PC-3 (cell line): ENCODE measurements at regions not wholly inside any gene's neighbourhood (a gene's known extent, or its start where the extent isn't known, plus 50 kb on each side); places are given as distances from the start of the nearest gene placed in this dataset.

Source experiments
- ATAC-seq: fragments of 200-7000 bp; cut with Tn5 transposase; 2 replicates; pipeline ENCODE4 v1.9.1; 2020; ENCODE audit warnings: mild to moderate bottlenecking, moderate library complexity
- BruUV-seq: library from RNA; stranded (reverse); fragments of 400-500 nt; replicated peaks from 2 replicates; lab custom pipeline; 2021; lab: Mats Ljungman, UMichigan
- CTCF ChIA-PET: fragments of 300-600 bp; sonication (Branson Sonifier 250); formaldehyde crosslinking; loops from one replicate; lab custom pipeline; 2022; ENCODE audit warnings: antibody characterized with exemption; lab: Charles Lee
- POLR2A ChIA-PET: fragments of 300-600 bp; sonication (Branson Sonifier 250); formaldehyde crosslinking; loops from one replicate; lab custom pipeline; 2022; ENCODE audit warnings: antibody characterized with exemption; ENCODE audit not compliant: unreplicated experiment; lab: Charles Lee
- DNase-seq: peaks from one replicate; pipeline ENCODE4 v3.0.0-alpha.2; 2015
- H2AFZ ChIP-seq: fragments of 300-600 bp; sonication (generic); 2 replicates; pipeline ENCODE4 v1.6.0; 2016; ENCODE audit warnings: antibody characterized with exemption, low read length
- H3F3A ChIP-seq: fragments of 300-600 bp; sonication (generic); one replicate; pipeline ENCODE4 v1.6.0; 2017; ENCODE audit warnings: antibody characterized with exemption, low read length, control low read depth, mild to moderate bottlenecking; ENCODE audit not compliant: unreplicated experiment
- H3K27ac ChIP-seq: fragments of 300-600 bp; sonication (generic); 2 replicates; pipeline ENCODE4 v1.5.1; 2016; ENCODE audit warnings: mild to moderate bottlenecking, low read length
- H3K27me3 ChIP-seq: fragments of 300-600 bp; sonication (generic); 2 replicates; pipeline ENCODE4 v1.6.1; 2016; ENCODE audit warnings: low read length, mixed read lengths
- H3K36me3 ChIP-seq: fragments of 300-600 bp; sonication (generic); 2 replicates; pipeline ENCODE4 v1.6.1; 2016; ENCODE audit warnings: low read depth, mixed run types, low read length, mixed read lengths
- H3K4me1 ChIP-seq: fragments of 300-600 bp; sonication (generic); 2 replicates; pipeline ENCODE4 v1.5.1; 2016; ENCODE audit warnings: low read length; ENCODE audit not compliant: insufficient read depth
- H3K4me2 ChIP-seq: fragments of 300-600 bp; sonication (generic); 2 replicates; pipeline ENCODE4 v1.6.0; 2016; ENCODE audit warnings: low read length
- H3K4me3 ChIP-seq: fragments of 300-600 bp; sonication (generic); 2 replicates; pipeline ENCODE4 v1.5.1; 2016; ENCODE audit warnings: mild to moderate bottlenecking, low read length, mixed read lengths
- H3K79me2 ChIP-seq: fragments of 300-600 bp; sonication (generic); 2 replicates; pipeline ENCODE4 v1.6.1; 2017; ENCODE audit warnings: low read length, mixed read lengths
- H3K9ac ChIP-seq: fragments of 300-600 bp; sonication (generic); 2 replicates; pipeline ENCODE4 v1.6.0; 2016; ENCODE audit warnings: mild to moderate bottlenecking, low read length
- H3K9me2 ChIP-seq: fragments of 300-600 bp; sonication (generic); replicated peaks from 2 replicates; pipeline ENCODE4 v1.6.1; 2016; ENCODE audit warnings: mixed run types, low read length, mixed read lengths
- H3K9me3 ChIP-seq: fragments of 300-600 bp; sonication (generic); 2 replicates; pipeline ENCODE4 v1.6.1; 2016; ENCODE audit warnings: low read length, mixed read lengths
- H4K20me1 ChIP-seq: fragments of 300-600 bp; sonication (generic); 2 replicates; pipeline ENCODE4 v1.6.1; 2016; ENCODE audit warnings: low read length, mixed read lengths
- EZH2 ChIP-seq: fragments of 300-600 bp; sonication (generic); IDR thresholded peaks from one replicate; pipeline ENCODE4 v1.6.1; 2017; ENCODE audit warnings: antibody characterized with exemption, mild to moderate bottlenecking, low read length; ENCODE audit not compliant: unreplicated experiment
- EZH2phosphoT487 ChIP-seq: fragments of 300-600 bp; sonication (generic); IDR thresholded peaks from 2 replicates; pipeline ENCODE4 v1.6.1; 2018; ENCODE audit warnings: mild to moderate bottlenecking, antibody characterized with exemption, low read length, borderline replicate concordance
- intact Hi-C: fragments of 100-400 bp; cut with micrococcal nuclease; formaldehyde crosslinking; loops from 2 replicates; pipeline ENCODE4 v1.9.0; 2023
- TF ChIP-seq, protein P1 (sequence below): fragments of 300-600 bp; sonication (generic); conservative IDR thresholded peaks from 2 replicates; pipeline ENCODE4 v1.5.1; 2017; ENCODE audit warnings: antibody characterized with exemption, low read depth, mild to moderate bottlenecking, low read length

DNA sequence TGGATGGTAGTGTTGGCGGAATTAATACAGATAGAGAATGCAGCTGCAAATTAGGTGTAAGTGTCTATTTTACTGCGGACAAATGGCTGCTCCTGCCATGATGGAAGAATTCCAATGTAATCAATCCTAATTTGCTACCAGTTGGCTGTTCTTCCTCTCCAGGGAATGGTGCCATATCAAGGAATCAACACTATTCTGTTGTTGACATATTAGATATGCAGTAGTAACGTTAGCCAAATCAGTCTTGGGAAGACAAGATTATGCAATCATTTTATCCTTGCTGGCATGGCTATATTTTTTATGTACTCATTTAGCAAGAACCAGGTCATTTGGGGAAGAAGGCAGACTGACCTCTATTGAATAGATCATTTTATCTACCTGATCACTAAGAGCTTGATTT is 271.2 kb upstream of the AGA start:
- no TSS peak for BruUV-seq
- no peaks in the 10 kb centered on the region for H4K20me1 ChIP-seq
- no peak for ATAC-seq
- H3K9me2 ChIP-seq, result no peaks in the 10 kb centered on the region
- no peak for TF ChIP-seq EZH2phosphoT487
- TF ChIP-seq, protein P1, sequence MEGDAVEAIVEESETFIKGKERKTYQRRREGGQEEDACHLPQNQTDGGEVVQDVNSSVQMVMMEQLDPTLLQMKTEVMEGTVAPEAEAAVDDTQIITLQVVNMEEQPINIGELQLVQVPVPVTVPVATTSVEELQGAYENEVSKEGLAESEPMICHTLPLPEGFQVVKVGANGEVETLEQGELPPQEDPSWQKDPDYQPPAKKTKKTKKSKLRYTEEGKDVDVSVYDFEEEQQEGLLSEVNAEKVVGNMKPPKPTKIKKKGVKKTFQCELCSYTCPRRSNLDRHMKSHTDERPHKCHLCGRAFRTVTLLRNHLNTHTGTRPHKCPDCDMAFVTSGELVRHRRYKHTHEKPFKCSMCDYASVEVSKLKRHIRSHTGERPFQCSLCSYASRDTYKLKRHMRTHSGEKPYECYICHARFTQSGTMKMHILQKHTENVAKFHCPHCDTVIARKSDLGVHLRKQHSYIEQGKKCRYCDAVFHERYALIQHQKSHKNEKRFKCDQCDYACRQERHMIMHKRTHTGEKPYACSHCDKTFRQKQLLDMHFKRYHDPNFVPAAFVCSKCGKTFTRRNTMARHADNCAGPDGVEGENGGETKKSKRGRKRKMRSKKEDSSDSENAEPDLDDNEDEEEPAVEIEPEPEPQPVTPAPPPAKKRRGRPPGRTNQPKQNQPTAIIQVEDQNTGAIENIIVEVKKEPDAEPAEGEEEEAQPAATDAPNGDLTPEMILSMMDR, result no peak
- TF ChIP-seq EZH2, result no peak
- H3K9ac ChIP-seq, result no peak overlapping the region
- intact Hi-C loops, result no loop called here
- no peaks in the 10 kb centered on the region for H3K36me3 ChIP-seq
- H3K27me3 ChIP-seq, result no peaks in the 10 kb centered on the region
- no peak overlapping the region for H3K27ac ChIP-seq
- no peaks in the 10 kb centered on the region for H3K9me3 ChIP-seq
- H3K4me1 ChIP-seq, result no peaks in the 10 kb centered on the region
- no peaks in the 10 kb centered on the region for H3F3A ChIP-seq
- CTCF ChIA-PET, result no interaction called here
- no peak for DNase-seq
- no peak overlapping the region for H2AFZ ChIP-seq
- no peak overlapping the region for H3K4me2 ChIP-seq
- H3K4me3 ChIP-seq, result no peak overlapping the region
- POLR2A ChIA-PET, result no interaction called here
- no peaks in the 10 kb centered on the region for H3K79me2 ChIP-seq

DNA sequence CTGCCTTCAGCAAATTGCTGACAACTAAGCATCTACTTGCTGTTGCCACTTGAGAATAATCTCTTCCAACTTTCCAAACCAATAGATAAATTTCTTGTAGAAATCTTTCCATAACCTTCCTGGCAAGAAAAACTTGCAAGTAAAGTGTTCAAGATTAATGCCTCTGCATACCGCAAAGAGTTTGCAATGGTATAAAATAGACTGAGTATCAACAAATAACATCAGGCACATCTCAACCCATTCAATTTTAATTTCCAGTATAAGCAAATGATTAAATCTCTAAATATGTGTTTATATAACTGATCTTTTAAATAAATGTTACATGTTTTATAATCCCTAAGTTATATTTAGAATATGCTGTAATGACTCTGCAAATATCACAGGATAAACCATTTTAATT is 275.2 kb upstream of the AGA start:
- no peaks in the 10 kb centered on the region for H3K9me2 ChIP-seq
- H3K79me2 ChIP-seq, result no peaks in the 10 kb centered on the region
- no peak for ATAC-seq
- H3K27ac ChIP-seq, result no peak overlapping the region
- intact Hi-C loops, result no loop called here
- ChIA-PET CTCF (no interaction called here), POLR2A (no interaction called here)
- H3K27me3 ChIP-seq, result no peaks in the 10 kb centered on the region
- no TSS peak for BruUV-seq
- H3K9ac ChIP-seq, result no peak overlapping the region
- H2AFZ ChIP-seq, result no peak overlapping the region
- no peaks in the 10 kb centered on the region for H3K36me3 ChIP-seq
- H3F3A ChIP-seq, result no peaks in the 10 kb centered on the region
- no peaks in the 10 kb centered on the region for H3K4me1 ChIP-seq
- no peak for DNase-seq
- no peaks in the 10 kb centered on the region for H3K9me3 ChIP-seq
- TF ChIP-seq, protein P1, result no peak
- no peak for TF ChIP-seq EZH2
- TF ChIP-seq EZH2phosphoT487, result no peak
- no peak overlapping the region for H3K4me3 ChIP-seq
- no peak overlapping the region for H3K4me2 ChIP-seq
- H4K20me1 ChIP-seq, result no peaks in the 10 kb centered on the region

DNA sequence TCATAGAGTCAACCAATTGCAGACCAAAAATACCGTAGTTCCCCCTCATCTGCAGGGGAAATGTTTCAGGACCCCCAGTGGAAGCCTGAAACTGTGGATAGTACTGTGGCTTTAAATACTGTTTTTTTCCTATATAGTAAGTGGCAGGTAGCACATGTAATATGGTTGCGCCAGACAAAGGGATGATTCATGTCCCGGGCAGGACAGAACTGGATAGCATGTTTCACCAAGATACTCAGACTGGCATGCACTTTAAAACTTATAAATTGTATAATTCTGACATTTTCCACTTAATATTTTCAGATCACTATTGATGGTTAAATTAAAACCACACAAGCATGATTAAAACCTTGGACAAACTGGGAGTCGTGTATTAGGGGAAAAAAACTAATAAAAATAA is 276.3 kb upstream of the AGA start:
- Histone ChIP-seq H3K4me1 (no peaks in the 10 kb centered on the region), H3K9ac (no peak overlapping the region), H3K79me2 (no peaks in the 10 kb centered on the region), H4K20me1 (no peaks in the 10 kb centered on the region), H3K9me2 (no peaks in the 10 kb centered on the region), H3K36me3 (no peaks in the 10 kb centered on the region), H3K27ac (no peak overlapping the region), H3K9me3 (no peaks in the 10 kb centered on the region), H2AFZ (peak overlapping the region; percentile 50; the same call in 1 of the 2 replicates), H3K27me3 (no peaks in the 10 kb centered on the region), H3K4me2 (no peak overlapping the region), H3F3A (no peaks in the 10 kb centered on the region), H3K4me3 (no peak overlapping the region)
- intact Hi-C loops, result no loop called here
- TF ChIP-seq EZH2phosphoT487 (no peak), EZH2 (no peak)
- TF ChIP-seq, protein P1, result no peak
- CTCF ChIA-PET, result no interaction called here
- ATAC-seq (peak; percentile 48; the same call in 1 of the 2 replicates), DNase-seq (peak; percentile 34)
- BruUV-seq, result no TSS peak
- POLR2A ChIA-PET, result no interaction called here
